ENCODE measurements at regions not wholly inside any gene's neighbourhood (a gene's known extent, or its start where the extent isn't known, plus 50 kb on each side); places are given as distances from the start of the nearest gene placed in this dataset.

DNA sequence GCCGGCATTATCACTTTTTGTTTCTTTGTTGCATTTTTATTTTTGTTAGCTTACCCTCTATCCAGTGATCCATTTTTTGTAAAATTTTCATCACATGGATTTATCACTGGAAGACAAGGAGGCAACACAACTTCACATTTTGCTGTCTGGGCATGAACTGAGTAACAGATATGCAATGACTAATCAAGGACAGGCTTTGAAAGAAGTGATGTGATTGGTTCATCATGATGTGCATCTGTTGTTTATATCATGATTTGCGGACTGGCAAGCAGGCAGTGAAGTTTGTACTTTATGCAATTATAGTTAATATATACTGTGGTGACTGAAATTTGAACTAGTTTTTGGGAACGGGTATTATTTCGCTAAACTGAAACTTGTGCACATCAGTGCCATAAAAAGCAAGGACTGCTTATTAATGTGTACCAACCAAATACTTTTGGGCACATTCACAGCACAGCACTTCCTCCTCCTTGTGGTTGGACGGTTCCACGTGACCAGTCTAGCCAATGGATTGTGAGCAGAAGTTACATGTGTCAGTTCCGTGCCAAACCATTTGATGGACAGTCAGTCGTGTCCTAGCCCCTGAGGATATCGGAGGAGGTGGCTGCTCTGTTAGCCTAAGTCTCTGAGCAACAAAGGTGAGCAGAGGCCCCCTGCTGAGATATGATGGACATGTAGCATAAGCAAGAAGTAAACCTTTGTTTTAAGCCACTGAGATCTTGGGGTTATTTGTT, 201.4 kb upstream of the SIX2 start:
- TF ChIP-seq POLR2A (IDR thresholded peaks at IDR 0.05; ENCODE audit: low read depth) (no peak), POLR2AphosphoS5 (IDR thresholded peaks at IDR 0.05) (no peak), EP300 (IDR thresholded peaks at IDR 0.05) (no peak)
- TF ChIP-seq, protein P1, sequence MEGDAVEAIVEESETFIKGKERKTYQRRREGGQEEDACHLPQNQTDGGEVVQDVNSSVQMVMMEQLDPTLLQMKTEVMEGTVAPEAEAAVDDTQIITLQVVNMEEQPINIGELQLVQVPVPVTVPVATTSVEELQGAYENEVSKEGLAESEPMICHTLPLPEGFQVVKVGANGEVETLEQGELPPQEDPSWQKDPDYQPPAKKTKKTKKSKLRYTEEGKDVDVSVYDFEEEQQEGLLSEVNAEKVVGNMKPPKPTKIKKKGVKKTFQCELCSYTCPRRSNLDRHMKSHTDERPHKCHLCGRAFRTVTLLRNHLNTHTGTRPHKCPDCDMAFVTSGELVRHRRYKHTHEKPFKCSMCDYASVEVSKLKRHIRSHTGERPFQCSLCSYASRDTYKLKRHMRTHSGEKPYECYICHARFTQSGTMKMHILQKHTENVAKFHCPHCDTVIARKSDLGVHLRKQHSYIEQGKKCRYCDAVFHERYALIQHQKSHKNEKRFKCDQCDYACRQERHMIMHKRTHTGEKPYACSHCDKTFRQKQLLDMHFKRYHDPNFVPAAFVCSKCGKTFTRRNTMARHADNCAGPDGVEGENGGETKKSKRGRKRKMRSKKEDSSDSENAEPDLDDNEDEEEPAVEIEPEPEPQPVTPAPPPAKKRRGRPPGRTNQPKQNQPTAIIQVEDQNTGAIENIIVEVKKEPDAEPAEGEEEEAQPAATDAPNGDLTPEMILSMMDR (IDR thresholded peaks at IDR 0.05): no peak

Data from esophagus muscularis mucosa (tissue), 4 donors.